ENCODE measurements at regions not wholly inside any gene's neighbourhood (a gene's known extent, or its start where the extent isn't known, plus 50 kb on each side); places are given as distances from the start of the nearest gene placed in this dataset.
A peak's percentile ranks its signal among the peaks of the same experiment; 100 is the strongest.

GRCh38 chr4:159434114-159434870 lies 331.4 kb downstream of the RAPGEF2 start:
- Histone ChIP-seq H3K4me3 (no peak overlapping the region), H3K9me3 (ENCODE audit: control insufficient read depth in 4 of 4, insufficient read depth in 3 of 4, low read length in 3 of 4) (no peaks in the 10 kb centered on the region), H3K27me3 (ENCODE audit: control insufficient read depth in 3 of 3, insufficient read depth in 3 of 3, low read length in 2 of 3) (no peaks in the 10 kb centered on the region), H3K27ac (ENCODE audit: low read depth in 1 of 2, low read length in 1 of 2) (no peak overlapping the region), H3K4me1 (ENCODE audit: control insufficient read depth in 5 of 5, insufficient read depth in 5 of 5, low read length in 5 of 5) (no peaks in the 10 kb centered on the region), H3K36me3 (ENCODE audit: control insufficient read depth in 4 of 4, insufficient read depth in 4 of 4, low read length in 4 of 4) (no peaks in the 10 kb centered on the region), H3K9ac (ENCODE audit: insufficient read depth in 1 of 2, low read length in 2 of 2) (no peak overlapping the region)
- WGBS, 2 donors, result 69 to 79% methylated on average over 4 of the region's 4 CpGs
- DNase-seq (peak in 1 of 3 donors; percentile 24), ATAC-seq (ENCODE audit: insufficient read depth, low FRiP score) (no peak)
- TF ChIP-seq CTCF (IDR thresholded peaks at IDR 0.05; ENCODE audit: control extremely low read depth, extremely low read depth), result no peak

GRCh38 chr4:159434871-159435241 lies 332.0 kb downstream of the RAPGEF2 start:
- TF ChIP-seq CTCF (IDR thresholded peaks at IDR 0.05; ENCODE audit: control extremely low read depth, extremely low read depth), result no peak
- Histone ChIP-seq H3K27ac (ENCODE audit: low read depth in 1 of 2, low read length in 1 of 2) (no peak overlapping the region), H3K9ac (ENCODE audit: insufficient read depth in 1 of 2, low read length in 2 of 2) (no peak overlapping the region), H3K9me3 (ENCODE audit: control insufficient read depth in 4 of 4, insufficient read depth in 3 of 4, low read length in 3 of 4) (no peaks in the 10 kb centered on the region), H3K27me3 (ENCODE audit: control insufficient read depth in 3 of 3, insufficient read depth in 3 of 3, low read length in 2 of 3) (no peaks in the 10 kb centered on the region), H3K4me1 (ENCODE audit: control insufficient read depth in 5 of 5, insufficient read depth in 5 of 5, low read length in 5 of 5) (no peaks in the 10 kb centered on the region), H3K4me3 (no peak overlapping the region), H3K36me3 (ENCODE audit: control insufficient read depth in 4 of 4, insufficient read depth in 4 of 4, low read length in 4 of 4) (no peaks in the 10 kb centered on the region)
- ATAC-seq (ENCODE audit: insufficient read depth, low FRiP score) (no peak), DNase-seq (no peak)
- WGBS, 2 donors, result 82 to 88% methylated on average over 8 of the region's 8 CpGs

- Histone ChIP-seq H3K27me3 (ENCODE audit: control insufficient read depth in 3 of 3, insufficient read depth in 3 of 3, low read length in 2 of 3) (no peaks in the 10 kb centered on the region), H3K27ac (ENCODE audit: low read depth in 1 of 2, low read length in 1 of 2) (no peak overlapping the region), H3K4me1 (ENCODE audit: control insufficient read depth in 5 of 5, insufficient read depth in 5 of 5, low read length in 5 of 5) (no peaks in the 10 kb centered on the region), H3K4me3 (no peak overlapping the region), H3K9me3 (ENCODE audit: control insufficient read depth in 4 of 4, insufficient read depth in 3 of 4, low read length in 3 of 4) (no peaks in the 10 kb centered on the region), H3K36me3 (ENCODE audit: control insufficient read depth in 4 of 4, insufficient read depth in 4 of 4, low read length in 4 of 4) (no peaks in the 10 kb centered on the region), H3K9ac (ENCODE audit: insufficient read depth in 1 of 2, low read length in 2 of 2) (no peak overlapping the region)
- DNase-seq (no peak), ATAC-seq (ENCODE audit: insufficient read depth, low FRiP score) (no peak)
- TF ChIP-seq CTCF (IDR thresholded peaks at IDR 0.05; ENCODE audit: control extremely low read depth, extremely low read depth), result no peak
- 34 to 51% methylated on average over 3 of the region's 3 CpGs for WGBS, 2 donors
Observed at GRCh38 chr4:159435561-159436023, 332.7 kb downstream of the RAPGEF2 start.

Data from lung (tissue), 11 donors.